ENCODE measurements at regions not wholly inside any gene's neighbourhood (a gene's known extent, or its start where the extent isn't known, plus 50 kb on each side); places are given as distances from the start of the nearest gene placed in this dataset.
"Not testable (repeated sequence)": the region's sequence is repeated elsewhere in the genome, so short reads cannot be mapped to it uniquely, and the experiment has no call there.

- TF ChIP-seq CTCF (conservative IDR thresholded peaks at IDR 0.05); ZFX (IDR thresholded peaks at IDR 0.05): not testable (repeated sequence)
Measured at GRCh38 chr7:67328257-67328656, 331.6 kb downstream of the TYW1 start.

Data from C4-2B (cell line).